DOHH2 (cell line): ENCODE measurements at regions not wholly inside any gene's neighbourhood (a gene's known extent, or its start where the extent isn't known, plus 50 kb on each side); places are given as distances from the start of the nearest gene placed in this dataset.

Source experiments
- EZH2phosphoT487 ChIP-seq: fragments of 200-600 bp; sonication (generic); IDR thresholded peaks from 2 replicates; pipeline ENCODE4 v1.6.1; 2017; ENCODE audit warnings: borderline replicate concordance, mild to moderate bottlenecking, antibody characterized with exemption, low read length, moderate library complexity, mixed read lengths
- TF ChIP-seq, protein P1 (sequence below): fragments of 200-600 bp; sonication (generic); IDR thresholded peaks from one replicate; pipeline ENCODE4 v1.5.1; 2014; ENCODE audit warnings: antibody characterized with exemption, mild to moderate bottlenecking, low read depth, low read length; ENCODE audit not compliant: poor library complexity, severe bottlenecking

DNA sequence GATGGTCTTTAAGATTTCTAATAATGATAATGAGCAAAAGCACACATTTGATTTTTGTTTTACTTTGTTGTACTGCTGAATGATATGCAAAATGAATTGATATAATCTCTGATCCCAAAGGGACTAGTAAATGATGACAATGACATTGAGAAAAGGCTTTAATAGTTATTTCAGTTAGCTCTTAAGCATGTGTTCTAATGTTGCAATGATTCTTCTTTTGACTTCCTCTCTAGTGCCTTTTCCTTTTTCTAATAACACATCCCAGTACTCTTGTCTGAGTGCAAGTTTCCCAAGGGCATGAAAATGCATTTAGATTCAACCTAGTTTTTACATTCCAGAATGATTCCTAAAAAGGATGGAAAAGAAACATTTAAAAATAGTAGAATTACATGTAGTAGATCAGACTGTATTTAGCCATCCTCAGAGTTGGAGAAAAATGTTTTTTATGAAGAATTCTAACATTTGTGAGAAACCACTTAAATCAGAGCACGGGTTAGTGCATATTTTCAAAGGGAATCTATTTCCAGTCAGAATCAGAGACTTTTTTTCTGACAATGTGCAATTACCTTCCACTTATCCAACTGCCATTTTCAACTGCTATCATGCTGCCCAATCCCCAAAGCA lies 508.8 kb downstream of the C4orf33 start:
- TF ChIP-seq, protein P1, sequence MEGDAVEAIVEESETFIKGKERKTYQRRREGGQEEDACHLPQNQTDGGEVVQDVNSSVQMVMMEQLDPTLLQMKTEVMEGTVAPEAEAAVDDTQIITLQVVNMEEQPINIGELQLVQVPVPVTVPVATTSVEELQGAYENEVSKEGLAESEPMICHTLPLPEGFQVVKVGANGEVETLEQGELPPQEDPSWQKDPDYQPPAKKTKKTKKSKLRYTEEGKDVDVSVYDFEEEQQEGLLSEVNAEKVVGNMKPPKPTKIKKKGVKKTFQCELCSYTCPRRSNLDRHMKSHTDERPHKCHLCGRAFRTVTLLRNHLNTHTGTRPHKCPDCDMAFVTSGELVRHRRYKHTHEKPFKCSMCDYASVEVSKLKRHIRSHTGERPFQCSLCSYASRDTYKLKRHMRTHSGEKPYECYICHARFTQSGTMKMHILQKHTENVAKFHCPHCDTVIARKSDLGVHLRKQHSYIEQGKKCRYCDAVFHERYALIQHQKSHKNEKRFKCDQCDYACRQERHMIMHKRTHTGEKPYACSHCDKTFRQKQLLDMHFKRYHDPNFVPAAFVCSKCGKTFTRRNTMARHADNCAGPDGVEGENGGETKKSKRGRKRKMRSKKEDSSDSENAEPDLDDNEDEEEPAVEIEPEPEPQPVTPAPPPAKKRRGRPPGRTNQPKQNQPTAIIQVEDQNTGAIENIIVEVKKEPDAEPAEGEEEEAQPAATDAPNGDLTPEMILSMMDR: no peak
- no peak for TF ChIP-seq EZH2phosphoT487
